NB4 (cell line): ENCODE measurements at regions not wholly inside any gene's neighbourhood (a gene's known extent, or its start where the extent isn't known, plus 50 kb on each side); places are given as distances from the start of the nearest gene placed in this dataset.

Source experiments
- CTCF ChIP-seq: IDR thresholded peaks from one replicate; pipeline ENCODE4 v1.5.1; 2012; ENCODE audit warnings: low read depth, low read length
- MYC ChIP-seq: IDR thresholded peaks from 2 replicates; pipeline ENCODE4 v1.6.1; 2011; ENCODE audit warnings: low read depth, low read length

GRCh38 chr12:63222582-63222981 is 71.6 kb upstream of the AVPR1A start:
- TF ChIP-seq CTCF, result no peak
- no peak for TF ChIP-seq MYC
